Mesenchymal stem cell (in vitro differentiated cells and primary cell): ENCODE measurements at regions not wholly inside any gene's neighbourhood (a gene's known extent, or its start where the extent isn't known, plus 50 kb on each side); places are given as distances from the start of the nearest gene placed in this dataset.
"Not testable (repeated sequence)": the region's sequence is repeated elsewhere in the genome, so short reads cannot be mapped to it uniquely, and the experiment has no call there.

ENCODE experiments used
- DNase-seq: peaks from one replicate; pipeline ENCODE4 v3.0.0-alpha.2; 2013
- H2AFZ ChIP-seq: one replicate; pipeline ENCODE4 v1.6.1; 2013; ENCODE audit warnings: low read depth, mild to moderate bottlenecking, control low read depth, inconsistent platforms, low read length, moderate library complexity
- H2AK5ac ChIP-seq: 2 replicates; pipeline ENCODE4 v1.6.1; 2013; ENCODE audit warnings: low read length, moderate library complexity, mild to moderate bottlenecking, inconsistent platforms; ENCODE audit not compliant: severe bottlenecking
- H2BK120ac ChIP-seq: one replicate; pipeline ENCODE4 v1.6.1; 2013; ENCODE audit warnings: low read depth, mild to moderate bottlenecking, inconsistent platforms, low read length, moderate library complexity
- H2BK12ac ChIP-seq, 2 experiments: one replicate each; pipeline ENCODE4 v1.6.1; 2013; ENCODE audit warnings: inconsistent platforms in 2 of 2, low read length in 2 of 2, mild to moderate bottlenecking in 2 of 2, moderate library complexity in 2 of 2, control low read depth in 1 of 2
- H2BK15ac ChIP-seq: one replicate; pipeline ENCODE4 v1.6.1; 2013; ENCODE audit warnings: mild to moderate bottlenecking, low read depth, inconsistent platforms; ENCODE audit not compliant: poor library complexity, severe bottlenecking
- H2BK5ac ChIP-seq: 2 replicates; pipeline ENCODE4 v1.6.1; 2013; ENCODE audit warnings: low read depth, mild to moderate bottlenecking, low read length, control low read depth, inconsistent platforms; ENCODE audit not compliant: poor library complexity, severe bottlenecking
- H3K14ac ChIP-seq, 2 experiments: one replicate each; pipeline ENCODE4 v1.6.1; 2013; ENCODE audit warnings: inconsistent platforms in 2 of 2, low read length in 2 of 2, control low read depth in 1 of 2, mild to moderate bottlenecking in 1 of 2, moderate library complexity in 1 of 2
- H3K18ac ChIP-seq, 2 experiments: one replicate each; pipeline ENCODE4 v1.6.1; 2013; ENCODE audit warnings: inconsistent platforms in 2 of 2, low read length in 2 of 2, control low read depth in 1 of 2, low read depth in 1 of 2, mild to moderate bottlenecking in 1 of 2
- H3K23ac ChIP-seq, 2 experiments: one replicate each; pipeline ENCODE4 v1.6.1; 2013; ENCODE audit warnings: inconsistent platforms in 2 of 2, low read length in 2 of 2, mild to moderate bottlenecking in 2 of 2, moderate library complexity in 2 of 2, control low read depth in 1 of 2
- H3K27ac ChIP-seq: 2 replicates; pipeline ENCODE4 v1.5.1; 2013; ENCODE audit warnings: mild to moderate bottlenecking, moderate library complexity, low read length, control low read depth, inconsistent platforms; ENCODE audit not compliant: poor library complexity, severe bottlenecking
- H3K27me3 ChIP-seq, 2 experiments: 2 replicates each; pipeline versions ENCODE4 v1.6.1 to v1.7.0; 2013; ENCODE audit warnings: low read length in 2 of 2, mild to moderate bottlenecking in 2 of 2, moderate library complexity in 2 of 2, control low read depth in 1 of 2, inconsistent platforms in 1 of 2; ENCODE audit not compliant: control insufficient read depth in 1 of 2, insufficient read depth in 1 of 2
- H3K36me3 ChIP-seq, 2 experiments: 2 replicates each; pipeline versions ENCODE4 v1.6.1 to v1.7.0; 2013; ENCODE audit warnings: low read length in 2 of 2, control low read depth in 1 of 2, inconsistent platforms in 1 of 2, low read depth in 1 of 2, mild to moderate bottlenecking in 1 of 2; ENCODE audit not compliant: insufficient read depth in 2 of 2, control insufficient read depth in 1 of 2
- H3K4ac ChIP-seq, 2 experiments: one replicate each; pipeline ENCODE4 v1.6.1; 2013; ENCODE audit warnings: inconsistent platforms in 2 of 2, low read length in 2 of 2, mild to moderate bottlenecking in 2 of 2, moderate library complexity in 2 of 2, control low read depth in 1 of 2, low read depth in 1 of 2
- H3K4me1 ChIP-seq: 2 replicates; pipeline ENCODE4 v1.6.1; 2013; ENCODE audit warnings: low read depth, low read length, control low read depth; ENCODE audit not compliant: control insufficient read depth, insufficient read depth
- H3K4me2 ChIP-seq: 2 replicates; pipeline ENCODE4 v1.6.1; 2013; ENCODE audit warnings: low read length, mild to moderate bottlenecking, inconsistent platforms; ENCODE audit not compliant: poor library complexity, severe bottlenecking
- H3K4me3 ChIP-seq, 2 experiments: 2 replicates each; pipeline versions ENCODE4 v1.5.1 to v1.7.0; 2013; ENCODE audit warnings: low read length in 2 of 2, mild to moderate bottlenecking in 2 of 2, control low read depth in 1 of 2, low read depth in 1 of 2; ENCODE audit not compliant: insufficient read depth in 1 of 2
- H3K79me1 ChIP-seq: replicated peaks from 2 replicates; pipeline ENCODE4 v1.6.1; 2013; ENCODE audit warnings: mild to moderate bottlenecking, control low read depth, low read length, inconsistent platforms; ENCODE audit not compliant: poor library complexity, severe bottlenecking
- H3K9ac ChIP-seq: 2 replicates; pipeline ENCODE4 v1.7.0; 2013; ENCODE audit warnings: mild to moderate bottlenecking, low read length, moderate library complexity
- H3K9me3 ChIP-seq: 2 replicates; pipeline ENCODE4 v1.7.0; 2013; ENCODE audit warnings: mild to moderate bottlenecking, low read length; ENCODE audit not compliant: control insufficient read depth
- H4K8ac ChIP-seq: one replicate; pipeline ENCODE4 v1.6.1; 2013; ENCODE audit warnings: inconsistent platforms, mild to moderate bottlenecking, low read length, moderate library complexity
- H4K91ac ChIP-seq: one replicate; pipeline ENCODE4 v1.6.1; 2013; ENCODE audit warnings: mild to moderate bottlenecking, low read length, inconsistent platforms
- WGBS: methylation state at CpG from one replicate; pipeline ENCODE4 v1.1.7; 2013; ENCODE audit warnings: mixed read lengths; 5-methylcytosine and 5-hydroxymethylcytosine counted together

- not testable (repeated sequence) for H3K4ac ChIP-seq, H3K9ac ChIP-seq, H3K4me2 ChIP-seq, H2BK15ac ChIP-seq, H2AK5ac ChIP-seq, H3K23ac ChIP-seq, H3K36me3 ChIP-seq, H3K14ac ChIP-seq, H3K27ac ChIP-seq, H4K8ac ChIP-seq, H2BK5ac ChIP-seq, H2AFZ ChIP-seq, H4K91ac ChIP-seq, H2BK12ac ChIP-seq, H3K18ac ChIP-seq, H3K4me3 ChIP-seq, H3K4me1 ChIP-seq, H3K9me3 ChIP-seq, H2BK120ac ChIP-seq, H3K27me3 ChIP-seq, H3K79me1 ChIP-seq, DNase-seq
- WGBS: 83% methylated on average over 1 of the region's 5 CpGs
These were observed 1687.3 kb upstream of the DEFB115 start for GRCh38 chr20:29570126-29570525.

DNA sequence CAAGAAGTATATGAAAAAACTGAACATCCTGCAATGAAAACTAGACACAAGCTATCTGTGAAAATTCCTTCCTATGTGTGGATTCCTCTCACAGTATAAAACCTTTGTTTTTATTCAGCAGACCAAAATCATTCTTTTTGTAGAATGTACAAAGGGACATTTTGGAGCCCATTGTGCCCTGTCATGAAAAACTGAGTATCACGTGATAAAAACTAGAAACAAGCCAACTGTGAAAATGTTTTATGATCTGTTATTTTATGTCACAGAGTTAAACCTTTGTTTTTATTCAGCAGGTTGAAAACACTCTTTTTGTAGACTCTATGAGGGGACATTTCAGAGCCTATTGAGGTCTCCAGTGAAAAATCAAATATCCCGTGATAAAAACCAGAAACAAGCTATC lies 1667.9 kb upstream of the DEFB115 start:
- not testable (repeated sequence) for H3K14ac ChIP-seq, H3K27ac ChIP-seq, H2BK5ac ChIP-seq, H2BK15ac ChIP-seq, H4K91ac ChIP-seq, H2BK120ac ChIP-seq, H3K4me2 ChIP-seq, H2AK5ac ChIP-seq, H3K36me3 ChIP-seq, H3K18ac ChIP-seq, H3K4me3 ChIP-seq, H3K79me1 ChIP-seq, H3K23ac ChIP-seq, H4K8ac ChIP-seq, H3K27me3 ChIP-seq, H3K9ac ChIP-seq, H3K4ac ChIP-seq, H2BK12ac ChIP-seq, DNase-seq, H2AFZ ChIP-seq, H3K9me3 ChIP-seq, H3K4me1 ChIP-seq
- WGBS: no CpG with 5 or more reads among the region's 2 CpGs

DNA sequence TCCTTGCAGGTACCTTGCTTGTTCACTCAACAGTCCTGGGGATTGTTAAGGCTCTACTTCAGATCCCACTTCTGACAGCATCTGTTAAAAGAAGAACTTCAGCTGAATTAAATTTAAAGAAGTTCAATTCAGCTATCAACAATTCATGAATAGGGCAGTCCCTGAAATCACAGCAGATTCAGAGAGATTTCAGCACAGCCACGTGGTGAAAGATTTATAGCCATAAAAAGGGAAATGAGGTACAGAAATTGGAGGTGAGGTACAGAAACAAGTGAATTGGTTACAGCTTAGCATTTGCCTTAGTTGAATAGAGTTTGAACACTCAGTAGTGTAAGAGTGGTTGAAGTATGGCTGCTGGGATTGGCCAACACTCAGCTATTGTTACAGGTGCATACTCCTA lies 1653.3 kb upstream of the DEFB115 start:
- H3K9ac ChIP-seq, H2AFZ ChIP-seq, H3K4ac ChIP-seq, H3K14ac ChIP-seq, H4K8ac ChIP-seq, H3K27ac ChIP-seq, H2BK15ac ChIP-seq, H2BK12ac ChIP-seq, H3K4me3 ChIP-seq, H3K36me3 ChIP-seq, H2BK5ac ChIP-seq, H4K91ac ChIP-seq, H3K79me1 ChIP-seq, DNase-seq, H3K4me2 ChIP-seq, H3K18ac ChIP-seq, H3K9me3 ChIP-seq, H3K27me3 ChIP-seq, H2BK120ac ChIP-seq, H3K4me1 ChIP-seq, H2AK5ac ChIP-seq, H3K23ac ChIP-seq: not testable (repeated sequence)
- WGBS: 9% methylated on average over 1 of the region's 1 CpG

DNA sequence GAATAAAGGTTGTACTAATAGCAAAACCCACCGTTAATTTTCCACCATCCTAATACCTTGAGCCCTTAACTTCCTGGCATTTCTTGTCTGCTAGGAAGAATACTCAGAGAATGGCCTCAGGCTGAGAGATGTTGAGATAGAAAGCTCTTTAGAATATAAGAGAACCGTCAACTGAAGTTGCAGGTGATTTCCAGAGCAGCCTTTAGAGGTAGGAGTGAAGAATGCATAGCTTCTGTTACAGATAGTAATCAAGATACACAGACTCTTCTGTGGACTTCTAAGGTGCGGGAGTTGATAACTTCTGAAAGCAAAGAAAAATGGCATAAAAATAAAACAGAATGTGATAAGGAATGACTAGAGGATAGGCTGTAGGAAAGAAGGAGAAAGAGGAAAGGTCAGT lies 1651.3 kb upstream of the DEFB115 start:
- H3K4me3 ChIP-seq, H4K8ac ChIP-seq, H3K4me2 ChIP-seq, H2AK5ac ChIP-seq, H3K79me1 ChIP-seq, H3K18ac ChIP-seq, H3K27ac ChIP-seq, H2BK15ac ChIP-seq, H3K27me3 ChIP-seq, H3K9me3 ChIP-seq, H2BK120ac ChIP-seq, DNase-seq, H2BK12ac ChIP-seq, H3K14ac ChIP-seq, H2BK5ac ChIP-seq, H4K91ac ChIP-seq, H2AFZ ChIP-seq, H3K9ac ChIP-seq, H3K4ac ChIP-seq, H3K4me1 ChIP-seq, H3K23ac ChIP-seq, H3K36me3 ChIP-seq: not testable (repeated sequence)
- 35% methylated on average over 1 of the region's 3 CpGs for WGBS
